GM12878 (cell line): ENCODE measurements at regions not wholly inside any gene's neighbourhood (a gene's known extent, or its start where the extent isn't known, plus 50 kb on each side); places are given as distances from the start of the nearest gene placed in this dataset.

Experiments
- ATAC-seq: fragments of 200-7000 bp; cut with Tn5 transposase; 3 replicates; pipeline ENCODE4 v1.9.1; 2020; ENCODE audit warnings: mild to moderate bottlenecking, moderate library complexity
- BruUV-seq: library from RNA; stranded (reverse); fragments of 400-500 nt; replicated peaks from 2 replicates; lab custom pipeline; 2021; lab: Mats Ljungman, UMichigan
- CTCF ChIA-PET: fragments of 300-600 bp; sonication (Branson Sonifier 250); formaldehyde crosslinking; extraction: SDS; loops from one replicate; lab custom pipeline; 2021; ENCODE audit warnings: inconsistent platforms; lab: Yijun Ruan, JAX
- POLR2A ChIA-PET: fragments of 350-600 bp; formaldehyde crosslinking; extraction: SDS; loops from one replicate; lab custom pipeline; 2021; ENCODE audit warnings: inconsistent platforms; lab: Charles Lee
- RAD21 ChIA-PET: fragments of 300-600 bp; sonication (Branson Sonifier 250); formaldehyde crosslinking; loops from one replicate; lab custom pipeline; 2023; ENCODE audit warnings: antibody characterized with exemption; ENCODE audit not compliant: unreplicated experiment; lab: Charles Lee
- SMC1A ChIA-PET: fragments of 300-600 bp; sonication (Branson Sonifier 250); formaldehyde crosslinking; loops from one replicate; lab custom pipeline; 2023; ENCODE audit not compliant: unreplicated experiment, uncharacterized antibody; lab: Charles Lee
- DNase-seq: peaks from one replicate; pipeline ENCODE4 v3.0.0-alpha.2; 2011; ENCODE audit warnings: low read depth, low spot score
- FAIRE-seq: peaks from 3 replicates; lab custom pipeline; 2011; peaks lifted over from hg19 to GRCh38; lab: Jason Lieb, UNC
- H2AFZ ChIP-seq: 2 replicates; pipeline ENCODE4 v1.6.0; 2011; ENCODE audit warnings: low read depth, low read length, control low read depth; ENCODE audit not compliant: control insufficient read depth
- H3K27ac ChIP-seq: 2 replicates; pipeline ENCODE4 v1.5.1; 2011; ENCODE audit warnings: control low read depth; ENCODE audit not compliant: control insufficient read depth, insufficient read depth
- H3K27me3 ChIP-seq, 2 experiments: replicated peaks in 1 of 2; 2 replicates each; pipeline versions ENCODE4 v1.6.0 to v1.6.1; 2011; ENCODE audit warnings: low read length in 1 of 2; ENCODE audit not compliant: control insufficient read depth in 2 of 2, insufficient read depth in 2 of 2
- H3K36me3 ChIP-seq, 2 experiments: 2 replicates each; pipeline ENCODE4 v1.5.1; 2011; ENCODE audit warnings: low read length in 1 of 2; ENCODE audit not compliant: control insufficient read depth in 2 of 2, insufficient read depth in 2 of 2
- H3K4me1 ChIP-seq: 2 replicates; pipeline ENCODE4 v1.6.1; 2011; ENCODE audit warnings: mild to moderate bottlenecking, low read length, moderate library complexity, mixed read lengths; ENCODE audit not compliant: control insufficient read depth, insufficient read depth
- H3K4me2 ChIP-seq: 2 replicates; pipeline ENCODE4 v1.6.0; 2011; ENCODE audit warnings: control low read depth; ENCODE audit not compliant: control insufficient read depth, insufficient read depth
- H3K4me3 ChIP-seq: fragments of 200-600 bp; sonication (generic); 2 replicates; pipeline ENCODE4 v1.5.1; 2016
- H3K79me2 ChIP-seq: 2 replicates; pipeline ENCODE4 v1.6.0; 2011; ENCODE audit warnings: low read length; ENCODE audit not compliant: control insufficient read depth, insufficient read depth
- H3K9ac ChIP-seq: 2 replicates; pipeline ENCODE4 v1.8.0; 2011; ENCODE audit warnings: low read length, control low read depth, mixed read lengths; ENCODE audit not compliant: control insufficient read depth, insufficient read depth
- H3K9me3 ChIP-seq: replicated peaks from 3 replicates; pipeline ENCODE4 v1.5.1; 2011; ENCODE audit warnings: mild to moderate bottlenecking, low read length; ENCODE audit not compliant: control insufficient read depth, insufficient read depth
- H4K20me1 ChIP-seq: 2 replicates; pipeline ENCODE4 v1.6.0; 2011; ENCODE audit not compliant: control insufficient read depth, insufficient read depth
- ATF7 ChIP-seq: fragments of 450-650 bp; IDR thresholded peaks from 2 replicates; pipeline ENCODE4 v1.6.1; 2016; ENCODE audit warnings: low read depth, mild to moderate bottlenecking
- CEBPZ ChIP-seq: fragments of 150-350 bp; IDR thresholded peaks from 2 replicates; pipeline ENCODE4 v1.6.1; 2016; ENCODE audit warnings: low read depth, low read length
- CHD4 ChIP-seq: fragments of 200-600 bp; sonication (generic); IDR thresholded peaks from 2 replicates; pipeline ENCODE4 v1.6.1; 2016; ENCODE audit warnings: mild to moderate bottlenecking
- ESRRA ChIP-seq: IDR thresholded peaks from 2 replicates; pipeline ENCODE4 v1.6.1; 2012; ENCODE audit warnings: mild to moderate bottlenecking, low read length, improper control_type of control experiment
- LARP7 ChIP-seq: fragments of 450-650 bp; IDR thresholded peaks from 2 replicates; pipeline ENCODE4 v1.6.1; 2017; ENCODE audit warnings: mild to moderate bottlenecking
- MEF2A ChIP-seq: IDR thresholded peaks from 2 replicates; pipeline ENCODE4 v1.6.1; 2011; ENCODE audit warnings: low read depth, mild to moderate bottlenecking, low read length, moderate library complexity; ENCODE audit not compliant: insufficient read depth
- PAX5 ChIP-seq: IDR thresholded peaks from 2 replicates; pipeline ENCODE4 v1.6.1; 2011; ENCODE audit warnings: low read depth, low read length, borderline replicate concordance
- PKNOX1 ChIP-seq: fragments of 450-650 bp; IDR thresholded peaks from 2 replicates; pipeline ENCODE4 v1.6.1; 2016; ENCODE audit warnings: mild to moderate bottlenecking
- SIN3A ChIP-seq: IDR thresholded peaks from 2 replicates; pipeline ENCODE4 v1.6.1; 2012; ENCODE audit warnings: low read depth, low read length, improper control_type of control experiment
- SKIL ChIP-seq: fragments of 450-650 bp; IDR thresholded peaks from 2 replicates; pipeline ENCODE4 v1.6.1; 2017; ENCODE audit warnings: mild to moderate bottlenecking, low read depth, inconsistent platforms; ENCODE audit not compliant: poor library complexity, severe bottlenecking
- SMARCA5 ChIP-seq: fragments of 450-650 bp; IDR thresholded peaks from 2 replicates; pipeline ENCODE4 v1.6.1; 2017; ENCODE audit warnings: mild to moderate bottlenecking
- WRNIP1 ChIP-seq: IDR thresholded peaks from 2 replicates; pipeline ENCODE4 v1.6.1; 2011; ENCODE audit warnings: low read depth, low read length, improper control_type of control experiment, borderline replicate concordance
- YBX1 ChIP-seq: fragments of 450-650 bp; IDR thresholded peaks from 2 replicates; pipeline ENCODE4 v1.6.1; 2016; ENCODE audit warnings: antibody characterized with exemption
- ZNF274 ChIP-seq: IDR thresholded peaks from one replicate; pipeline ENCODE4 v1.8.0; 2011; ENCODE audit not compliant: insufficient read length, insufficient read depth
- WGBS: methylation state at CpG from one replicate; pipeline ENCODE4 v1.1.6; 2016; ENCODE audit warnings: low lambda C conversion rate; ENCODE audit not compliant: insufficient replicate concordance, insufficient coverage; ENCODE audit errors: missing lambda C conversion rate; 5-methylcytosine and 5-hydroxymethylcytosine counted together
- in situ Hi-C: fragments of 300-500 bp; cut with MboI; formaldehyde crosslinking; loops from 9 replicates; pipeline ENCODE4 v1.14.3; 2018; ENCODE audit warnings: mixed read lengths
- intact Hi-C: fragments of 100-400 bp; cut with micrococcal nuclease; formaldehyde crosslinking; loops from one replicate; pipeline ENCODE4 v1.14.2; 2022; ENCODE audit not compliant: unreplicated experiment

GRCh38 chr12:107415834-107416233 is 269.8 kb upstream of the PWP1 start:
- RAD21 ChIA-PET: no interaction called here

GRCh38 chr12:107417004-107417403 is 268.6 kb upstream of the PWP1 start:
- ATAC-seq: no peak
- RAD21 ChIA-PET: no interaction called here
- FAIRE-seq: no peak

More at GRCh38 chr12:107415834-107416233, 269.8 kb upstream of the PWP1 start:
- Histone ChIP-seq H3K79me2 (no peaks in the 10 kb centered on the region), H3K27me3 (peaks cover 0 to 4% of the 10 kb centered on the region in 2 experiments; a peak in 2 of 4 replicates), H3K27ac (no peak overlapping the region), H3K36me3 (no peaks in the 10 kb centered on the region), H4K20me1 (no peaks in the 10 kb centered on the region), H2AFZ (no peak overlapping the region), H3K4me1 (no peaks in the 10 kb centered on the region), H3K9ac (no peak overlapping the region), H3K4me3 (no peak overlapping the region), H3K9me3 (no peaks in the 10 kb centered on the region), H3K4me2 (no peak overlapping the region)
- ChIA-PET SMC1A (interaction anchor here (0.7 kb wide), 1 partner anchor 285 kb away, joined by 3 read pairs; no protein-coding TSS in a partner anchor), CTCF (no interaction called here), POLR2A (no interaction called here)
- intact Hi-C loops: no loop called here
- in situ Hi-C loops: no loop called here
- 36% methylated on average over 8 of the region's 8 CpGs for WGBS
- FAIRE-seq: no peak
- no TSS peak for BruUV-seq
- DNase-seq: no peak
- TF ChIP-seq SIN3A: no peak
- no peak for TF ChIP-seq CHD4
- no peak for TF ChIP-seq SMARCA5
- ATAC-seq: no peak

More at GRCh38 chr12:107417004-107417403, 268.6 kb upstream of the PWP1 start:
- no peaks in the 10 kb centered on the region for H4K20me1 ChIP-seq
- CTCF ChIA-PET: no interaction called here
- TF ChIP-seq LARP7: no peak
- TF ChIP-seq CEBPZ: no peak
- TF ChIP-seq WRNIP1: no peak
- TF ChIP-seq ZNF274: no peak
- TF ChIP-seq SKIL: no peak
- no peak for TF ChIP-seq PAX5
- no peak for TF ChIP-seq ATF7
- no peak for TF ChIP-seq YBX1
- no peak for TF ChIP-seq MEF2A
- TF ChIP-seq ESRRA: no peak
- TF ChIP-seq PKNOX1: no peak
- SMC1A ChIA-PET: no interaction called here
- intact Hi-C loops: no loop called here
- H3K36me3 ChIP-seq: no peaks in the 10 kb centered on the region
- POLR2A ChIA-PET: no interaction called here
- BruUV-seq: no TSS peak
- DNase-seq: no peak
- H3K4me1 ChIP-seq: no peaks in the 10 kb centered on the region
- in situ Hi-C loops: no loop called here
- no peak overlapping the region for H3K9ac ChIP-seq
- H3K27me3 ChIP-seq: peaks cover 0 to 4% of the 10 kb centered on the region in 2 experiments; a peak in 2 of 4 replicates
- no peak overlapping the region for H3K27ac ChIP-seq
- WGBS: 1% methylated on average over 5 of the region's 5 CpGs
- no peak overlapping the region for H3K4me3 ChIP-seq
- H3K9me3 ChIP-seq: no peaks in the 10 kb centered on the region
- H2AFZ ChIP-seq: no peak overlapping the region
- H3K4me2 ChIP-seq: no peak overlapping the region
- no peaks in the 10 kb centered on the region for H3K79me2 ChIP-seq
